ENCODE measurements at regions not wholly inside any gene's neighbourhood (a gene's known extent, or its start where the extent isn't known, plus 50 kb on each side); places are given as distances from the start of the nearest gene placed in this dataset.

GRCh38 chr5:129223178-129223577 is 128.6 kb downstream of the ISOC1 start:
- no peak for TF ChIP-seq CTCF (conservative IDR thresholded peaks at IDR 0.05)
- no peak for TF ChIP-seq EZH2 (IDR thresholded peaks at IDR 0.05; ENCODE audit: low read depth)

All from PC-9 (cell line).